Ovary (tissue), 3 donors: ENCODE measurements at regions not wholly inside any gene's neighbourhood (a gene's known extent, or its start where the extent isn't known, plus 50 kb on each side); places are given as distances from the start of the nearest gene placed in this dataset.

Source experiments
- POLR2A ChIP-seq: fragments of 450-650 bp; IDR thresholded peaks from one replicate; pipeline ENCODE4 v1.6.1; 2017; ENCODE audit warnings: antibody characterized with exemption, mild to moderate bottlenecking, moderate library complexity
- TF ChIP-seq, protein P1 (sequence below), 3 donors: fragments of 450-650 bp in 2 of 3; fragments of 200-600 bp in 1 of 3; IDR thresholded peaks; one replicate each; pipeline versions ENCODE4 v1.5.1 to v1.8.0; 2016 to 2022; ENCODE audit warnings: antibody characterized with exemption in 3 of 3, mild to moderate bottlenecking in 1 of 3
- donor health status: DM: no; HTN: no; CAD: no.

DNA sequence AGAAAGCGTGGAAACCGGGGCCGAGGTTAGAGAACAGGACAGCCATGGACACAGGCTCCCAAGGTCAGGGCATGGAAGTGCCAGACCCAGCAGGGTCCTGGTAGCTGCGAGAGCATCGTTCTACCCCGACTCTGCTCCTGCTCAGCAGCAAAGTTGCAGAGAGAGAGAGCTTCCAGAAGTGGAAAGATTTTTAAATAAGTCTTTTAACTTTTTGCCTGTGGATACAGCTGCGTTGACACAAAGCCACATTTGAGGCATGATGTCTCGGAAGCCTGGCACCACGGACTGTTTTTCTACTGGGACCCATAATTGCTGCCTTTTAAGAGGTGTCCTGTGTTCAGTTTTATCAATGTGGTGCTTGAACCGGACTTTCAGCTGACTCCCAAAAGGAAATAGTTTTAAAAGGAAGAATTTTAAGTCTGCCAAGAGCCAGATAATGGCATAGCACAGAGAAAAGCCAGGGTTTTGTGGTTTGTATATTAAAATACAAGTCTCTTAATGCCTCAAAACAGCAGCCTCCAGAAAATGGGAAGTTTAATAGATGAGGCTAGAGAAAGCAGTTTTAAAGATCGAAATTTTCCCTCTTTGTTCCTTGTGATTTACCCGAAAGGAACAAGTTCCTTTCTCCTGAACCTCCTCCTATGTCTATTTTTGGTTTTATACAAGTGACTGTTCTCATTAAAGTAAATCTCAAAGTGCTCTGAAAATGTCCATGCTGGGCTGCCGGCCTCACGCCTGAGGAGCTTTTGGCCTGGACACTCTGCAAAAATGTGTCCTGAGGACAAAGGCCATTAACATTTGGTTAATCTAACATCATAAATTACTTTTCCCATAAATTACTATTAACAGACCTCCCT is 91.5 kb downstream of the RIN2 start:
- TF ChIP-seq, protein P1, sequence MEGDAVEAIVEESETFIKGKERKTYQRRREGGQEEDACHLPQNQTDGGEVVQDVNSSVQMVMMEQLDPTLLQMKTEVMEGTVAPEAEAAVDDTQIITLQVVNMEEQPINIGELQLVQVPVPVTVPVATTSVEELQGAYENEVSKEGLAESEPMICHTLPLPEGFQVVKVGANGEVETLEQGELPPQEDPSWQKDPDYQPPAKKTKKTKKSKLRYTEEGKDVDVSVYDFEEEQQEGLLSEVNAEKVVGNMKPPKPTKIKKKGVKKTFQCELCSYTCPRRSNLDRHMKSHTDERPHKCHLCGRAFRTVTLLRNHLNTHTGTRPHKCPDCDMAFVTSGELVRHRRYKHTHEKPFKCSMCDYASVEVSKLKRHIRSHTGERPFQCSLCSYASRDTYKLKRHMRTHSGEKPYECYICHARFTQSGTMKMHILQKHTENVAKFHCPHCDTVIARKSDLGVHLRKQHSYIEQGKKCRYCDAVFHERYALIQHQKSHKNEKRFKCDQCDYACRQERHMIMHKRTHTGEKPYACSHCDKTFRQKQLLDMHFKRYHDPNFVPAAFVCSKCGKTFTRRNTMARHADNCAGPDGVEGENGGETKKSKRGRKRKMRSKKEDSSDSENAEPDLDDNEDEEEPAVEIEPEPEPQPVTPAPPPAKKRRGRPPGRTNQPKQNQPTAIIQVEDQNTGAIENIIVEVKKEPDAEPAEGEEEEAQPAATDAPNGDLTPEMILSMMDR (IDR thresholded peaks at IDR 0.05), result no peak
- TF ChIP-seq POLR2A, result no peak
